Endothelial cell of hepatic sinusoid (primary cell): ENCODE measurements at regions not wholly inside any gene's neighbourhood (a gene's known extent, or its start where the extent isn't known, plus 50 kb on each side); places are given as distances from the start of the nearest gene placed in this dataset.
"Not testable (repeated sequence)": the region's sequence is repeated elsewhere in the genome, so short reads cannot be mapped to it uniquely, and the experiment has no call there.

Experiments
- in situ Hi-C: cut with HindIII; loops from 2 replicates; pipeline ENCODE4 v1.10.0; 2017; ENCODE audit warnings: low sequenced_read_pairs

- in situ Hi-C loops: no loop called here
These were observed 92.2 kb upstream of the H2AZ1 start for GRCh38 chr4:100042235-100042634.

- in situ Hi-C loops: no loop called here
These were observed 91.6 kb upstream of the H2AZ1 start for GRCh38 chr4:100041646-100042045.

GRCh38 chr4:100034023-100034664 lies 84.1 kb upstream of the H2AZ1 start:
- in situ Hi-C loops: no loop called here

GRCh38 chr4:100026066-100026465 lies 76.0 kb upstream of the H2AZ1 start:
- in situ Hi-C loops: no loop called here

GRCh38 chr4:100023800-100024199 lies 73.7 kb upstream of the H2AZ1 start:
- in situ Hi-C loops: no loop called here

- in situ Hi-C loops: no loop called here
These were observed 72.7 kb upstream of the H2AZ1 start for GRCh38 chr4:100022792-100023222.

- in situ Hi-C loops: no loop called here
These were observed 69.7 kb upstream of the H2AZ1 start for GRCh38 chr4:100019821-100020220.

- in situ Hi-C loops: no loop called here
These were observed 67.7 kb upstream of the H2AZ1 start for GRCh38 chr4:100017637-100018310.

GRCh38 chr4:100016191-100016590 lies 66.1 kb upstream of the H2AZ1 start:
- in situ Hi-C loops: no loop called here

GRCh38 chr4:100014616-100015015 lies 64.5 kb upstream of the H2AZ1 start:
- in situ Hi-C loops: no loop called here

- in situ Hi-C loops: no loop called here
These were observed 59.4 kb upstream of the H2AZ1 start for GRCh38 chr4:100009490-100009889.

GRCh38 chr4:100008048-100008447 lies 58.0 kb upstream of the H2AZ1 start:
- in situ Hi-C loops: no loop called here

GRCh38 chr4:100006161-100006560 lies 56.1 kb upstream of the H2AZ1 start:
- in situ Hi-C loops: not testable (repeated sequence)
